HCT116 (cell line): ENCODE measurements at regions not wholly inside any gene's neighbourhood (a gene's known extent, or its start where the extent isn't known, plus 50 kb on each side); places are given as distances from the start of the nearest gene placed in this dataset.

Source experiments
- EZH2 ChIP-seq: fragments of 200-600 bp; sonication (generic); IDR thresholded peaks from 2 replicates; pipeline ENCODE4 v1.6.1; 2017; ENCODE audit warnings: antibody characterized with exemption, mixed run types
- FOSL1 ChIP-seq: IDR thresholded peaks from 2 replicates; pipeline ENCODE4 v1.6.1; 2012; ENCODE audit warnings: low read depth
- POLR2A ChIP-seq: IDR thresholded peaks from 2 replicates; pipeline ENCODE4 v1.7.0; 2011; ENCODE audit warnings: borderline replicate concordance; ENCODE audit not compliant: insufficient read depth, insufficient read length; ENCODE audit errors: extremely low read depth
- POLR2AphosphoS5 ChIP-seq: IDR thresholded peaks from 2 replicates; pipeline ENCODE4 v1.6.1; 2011; ENCODE audit warnings: mild to moderate bottlenecking, low read depth, low read length, moderate library complexity
- SIN3A ChIP-seq: IDR thresholded peaks from 2 replicates; pipeline ENCODE4 v1.6.1; 2012; ENCODE audit warnings: low read depth
- SP1 ChIP-seq: IDR thresholded peaks from 2 replicates; pipeline ENCODE4 v1.6.1; 2012; ENCODE audit warnings: low read depth
- YY1 ChIP-seq: IDR thresholded peaks from 2 replicates; pipeline ENCODE4 v1.6.1; 2011; ENCODE audit warnings: low read length, low read depth, moderate library complexity, mild to moderate bottlenecking; ENCODE audit not compliant: insufficient replicate concordance; ENCODE audit errors: extremely low read depth
- TF ChIP-seq, protein P1 (sequence below): IDR thresholded peaks from 2 replicates; pipeline ENCODE4 v1.6.1; 2012; ENCODE audit warnings: low read depth
- TF ChIP-seq, protein P2 (sequence below), 3 experiments: fragments of 200-600 bp in 1 of 3; sonication (generic) in 1 of 3; IDR thresholded peaks in 2 of 3; conservative IDR thresholded peaks in 1 of 3; 2 replicates each; pipeline ENCODE4 v1.5.1; 2012 to 2017; ENCODE audit warnings: low read depth in 2 of 3, low read length in 2 of 3, antibody characterized with exemption in 1 of 3, borderline replicate concordance in 1 of 3, control low read depth in 1 of 3, mild to moderate bottlenecking in 1 of 3, mixed read lengths in 1 of 3, mixed run types in 1 of 3, moderate library complexity in 1 of 3; ENCODE audit not compliant: insufficient read depth in 1 of 3

DNA sequence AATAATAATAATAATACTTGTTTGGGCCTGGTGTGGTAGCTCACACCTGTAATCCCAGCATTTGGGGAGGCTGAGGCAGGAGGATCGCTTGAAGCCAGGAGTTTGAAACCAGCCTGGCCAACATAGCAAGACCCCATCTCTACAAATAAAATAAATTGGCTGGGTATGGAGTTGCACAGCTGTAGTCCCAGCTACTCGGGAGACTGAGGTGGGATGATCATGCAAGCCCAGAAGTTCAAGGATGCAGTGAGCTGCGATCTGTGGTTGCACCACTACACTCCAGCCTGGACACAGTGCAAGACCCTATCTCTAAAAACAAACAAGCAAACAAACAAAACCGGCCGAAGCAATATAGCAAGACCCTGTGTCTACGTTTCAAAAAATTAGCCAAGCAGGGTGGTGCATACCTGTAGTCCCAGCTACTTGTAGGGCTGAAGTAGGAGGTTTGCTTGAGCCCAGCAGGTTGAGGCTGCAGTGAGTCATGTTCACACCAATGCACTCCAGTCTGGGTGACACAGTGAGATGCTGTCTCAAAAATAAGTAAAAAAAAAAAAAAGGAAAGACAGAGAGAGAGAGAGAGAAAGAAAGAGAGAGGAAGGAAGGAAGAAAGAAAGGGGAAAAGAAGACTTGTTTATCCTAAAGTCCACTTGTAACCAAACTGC is 85.6 kb upstream of the KDM7A start:
- TF ChIP-seq, protein P1, sequence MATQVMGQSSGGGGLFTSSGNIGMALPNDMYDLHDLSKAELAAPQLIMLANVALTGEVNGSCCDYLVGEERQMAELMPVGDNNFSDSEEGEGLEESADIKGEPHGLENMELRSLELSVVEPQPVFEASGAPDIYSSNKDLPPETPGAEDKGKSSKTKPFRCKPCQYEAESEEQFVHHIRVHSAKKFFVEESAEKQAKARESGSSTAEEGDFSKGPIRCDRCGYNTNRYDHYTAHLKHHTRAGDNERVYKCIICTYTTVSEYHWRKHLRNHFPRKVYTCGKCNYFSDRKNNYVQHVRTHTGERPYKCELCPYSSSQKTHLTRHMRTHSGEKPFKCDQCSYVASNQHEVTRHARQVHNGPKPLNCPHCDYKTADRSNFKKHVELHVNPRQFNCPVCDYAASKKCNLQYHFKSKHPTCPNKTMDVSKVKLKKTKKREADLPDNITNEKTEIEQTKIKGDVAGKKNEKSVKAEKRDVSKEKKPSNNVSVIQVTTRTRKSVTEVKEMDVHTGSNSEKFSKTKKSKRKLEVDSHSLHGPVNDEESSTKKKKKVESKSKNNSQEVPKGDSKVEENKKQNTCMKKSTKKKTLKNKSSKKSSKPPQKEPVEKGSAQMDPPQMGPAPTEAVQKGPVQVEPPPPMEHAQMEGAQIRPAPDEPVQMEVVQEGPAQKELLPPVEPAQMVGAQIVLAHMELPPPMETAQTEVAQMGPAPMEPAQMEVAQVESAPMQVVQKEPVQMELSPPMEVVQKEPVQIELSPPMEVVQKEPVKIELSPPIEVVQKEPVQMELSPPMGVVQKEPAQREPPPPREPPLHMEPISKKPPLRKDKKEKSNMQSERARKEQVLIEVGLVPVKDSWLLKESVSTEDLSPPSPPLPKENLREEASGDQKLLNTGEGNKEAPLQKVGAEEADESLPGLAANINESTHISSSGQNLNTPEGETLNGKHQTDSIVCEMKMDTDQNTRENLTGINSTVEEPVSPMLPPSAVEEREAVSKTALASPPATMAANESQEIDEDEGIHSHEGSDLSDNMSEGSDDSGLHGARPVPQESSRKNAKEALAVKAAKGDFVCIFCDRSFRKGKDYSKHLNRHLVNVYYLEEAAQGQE = no peak
- TF ChIP-seq SIN3A (no peak), YY1 (no peak), EZH2 (no peak), SP1 (no peak), POLR2AphosphoS5 (no peak), POLR2A (no peak), FOSL1 (no peak)
- TF ChIP-seq, protein P2, sequence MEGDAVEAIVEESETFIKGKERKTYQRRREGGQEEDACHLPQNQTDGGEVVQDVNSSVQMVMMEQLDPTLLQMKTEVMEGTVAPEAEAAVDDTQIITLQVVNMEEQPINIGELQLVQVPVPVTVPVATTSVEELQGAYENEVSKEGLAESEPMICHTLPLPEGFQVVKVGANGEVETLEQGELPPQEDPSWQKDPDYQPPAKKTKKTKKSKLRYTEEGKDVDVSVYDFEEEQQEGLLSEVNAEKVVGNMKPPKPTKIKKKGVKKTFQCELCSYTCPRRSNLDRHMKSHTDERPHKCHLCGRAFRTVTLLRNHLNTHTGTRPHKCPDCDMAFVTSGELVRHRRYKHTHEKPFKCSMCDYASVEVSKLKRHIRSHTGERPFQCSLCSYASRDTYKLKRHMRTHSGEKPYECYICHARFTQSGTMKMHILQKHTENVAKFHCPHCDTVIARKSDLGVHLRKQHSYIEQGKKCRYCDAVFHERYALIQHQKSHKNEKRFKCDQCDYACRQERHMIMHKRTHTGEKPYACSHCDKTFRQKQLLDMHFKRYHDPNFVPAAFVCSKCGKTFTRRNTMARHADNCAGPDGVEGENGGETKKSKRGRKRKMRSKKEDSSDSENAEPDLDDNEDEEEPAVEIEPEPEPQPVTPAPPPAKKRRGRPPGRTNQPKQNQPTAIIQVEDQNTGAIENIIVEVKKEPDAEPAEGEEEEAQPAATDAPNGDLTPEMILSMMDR (IDR thresholded peaks at IDR 0.05 in 2 of 3, conservative IDR thresholded peaks at IDR 0.05 in 1 of 3; ENCODE audit: borderline replicate concordance in 1 of 3, insufficient read depth in 1 of 3, low read depth in 2 of 3, low read length in 2 of 3) = no peak
